OCI-LY7 (cell line): ENCODE measurements at regions not wholly inside any gene's neighbourhood (a gene's known extent, or its start where the extent isn't known, plus 50 kb on each side); places are given as distances from the start of the nearest gene placed in this dataset.
"Not testable (repeated sequence)": the region's sequence is repeated elsewhere in the genome, so short reads cannot be mapped to it uniquely, and the experiment has no call there.

Experiments used
- BruUV-seq: library from RNA; stranded (reverse); fragments of 400-500 nt; replicated peaks from 2 replicates; lab custom pipeline; 2021; lab: Mats Ljungman, UMichigan
- CTCF ChIA-PET: fragments of 300-600 bp; sonication (Branson Sonifier 250); formaldehyde crosslinking; loops from one replicate; lab custom pipeline; 2022; ENCODE audit warnings: antibody characterized with exemption; ENCODE audit not compliant: unreplicated experiment; lab: Charles Lee
- POLR2A ChIA-PET: fragments of 300-600 bp; sonication (Branson Sonifier 250); formaldehyde crosslinking; loops from one replicate; lab custom pipeline; 2022; ENCODE audit warnings: antibody characterized with exemption; lab: Charles Lee
- DNase-seq: peaks from one replicate; pipeline ENCODE4 v3.0.0-alpha.2; 2015; ENCODE audit warnings: low spot score
- H2AFZ ChIP-seq: fragments of 200-600 bp; sonication (generic), shearing (Covaris generic); 2 replicates; pipeline ENCODE4 v1.6.1; 2014; ENCODE audit warnings: mild to moderate bottlenecking, antibody characterized with exemption, low read length, moderate library complexity
- H3K27ac ChIP-seq: fragments of 200-600 bp; sonication (generic); 2 replicates; pipeline ENCODE4 v1.5.1; 2014; ENCODE audit warnings: mixed run types, low read depth, mild to moderate bottlenecking, moderate library complexity, low read length, inconsistent platforms; ENCODE audit not compliant: poor library complexity, severe bottlenecking
- H3K36me3 ChIP-seq: fragments of 200-600 bp; sonication (generic); 2 replicates; pipeline ENCODE4 v1.6.1; 2014; ENCODE audit warnings: mild to moderate bottlenecking, antibody characterized with exemption, low read length, moderate library complexity, mixed read lengths; ENCODE audit not compliant: insufficient read depth
- H3K4me1 ChIP-seq: fragments of 200-600 bp; sonication (generic); 2 replicates; pipeline ENCODE4 v1.5.1; 2014; ENCODE audit warnings: mild to moderate bottlenecking, low read length; ENCODE audit not compliant: insufficient read depth, poor library complexity, severe bottlenecking
- H3K4me2 ChIP-seq: fragments of 200-600 bp; sonication (generic); 2 replicates; pipeline ENCODE4 v1.6.1; 2014; ENCODE audit warnings: mild to moderate bottlenecking, low read length
- H3K4me3 ChIP-seq: fragments of 200-600 bp; sonication (generic); 2 replicates; pipeline ENCODE4 v1.5.1; 2014; ENCODE audit warnings: mild to moderate bottlenecking, low read depth, low read length; ENCODE audit not compliant: poor library complexity, severe bottlenecking
- H3K79me2 ChIP-seq: fragments of 200-600 bp; sonication (generic); 2 replicates; pipeline ENCODE4 v1.6.1; 2016; ENCODE audit warnings: low read depth, mild to moderate bottlenecking, low read length, moderate library complexity, mixed read lengths; ENCODE audit not compliant: insufficient read depth
- H3K9me2 ChIP-seq: fragments of 200-600 bp; sonication (generic); 2 replicates; pipeline ENCODE4 v1.6.1; 2016; ENCODE audit warnings: mild to moderate bottlenecking, low read length, mixed read lengths; ENCODE audit not compliant: insufficient read depth
- H3K9me3 ChIP-seq: fragments of 200-600 bp; sonication (generic); 2 replicates; pipeline ENCODE4 v1.6.1; 2014; ENCODE audit warnings: mild to moderate bottlenecking, mixed run types, low read length, mixed read lengths
- H4K20me1 ChIP-seq: fragments of 200-600 bp; sonication (generic); 2 replicates; pipeline ENCODE4 v1.6.1; 2014; ENCODE audit warnings: mild to moderate bottlenecking, antibody characterized with exemption, low read length, moderate library complexity, mixed read lengths; ENCODE audit not compliant: insufficient read depth
- EZH2phosphoT487 ChIP-seq: fragments of 200-600 bp; sonication (generic); IDR thresholded peaks from 2 replicates; pipeline ENCODE4 v1.6.1; 2018; ENCODE audit warnings: low read depth, borderline replicate concordance, mild to moderate bottlenecking, mixed run types, antibody characterized with exemption, low read length, moderate library complexity, mixed read lengths
- intact Hi-C: fragments of 100-400 bp; cut with micrococcal nuclease; formaldehyde crosslinking; loops from one replicate; pipeline ENCODE4 v1.10.0; 2022; ENCODE audit not compliant: unreplicated experiment
- TF ChIP-seq, protein P1 (sequence below): fragments of 200-600 bp; sonication (generic); conservative IDR thresholded peaks from 2 replicates; pipeline ENCODE4 v1.5.1; 2014; ENCODE audit warnings: mild to moderate bottlenecking, antibody characterized with exemption, low read length, moderate library complexity, mixed read lengths

GRCh38 chr12:34108967-34109366 lies 86.7 kb downstream of the ALG10 start:
- POLR2A ChIA-PET, result no interaction called here
- TF ChIP-seq, protein P1, sequence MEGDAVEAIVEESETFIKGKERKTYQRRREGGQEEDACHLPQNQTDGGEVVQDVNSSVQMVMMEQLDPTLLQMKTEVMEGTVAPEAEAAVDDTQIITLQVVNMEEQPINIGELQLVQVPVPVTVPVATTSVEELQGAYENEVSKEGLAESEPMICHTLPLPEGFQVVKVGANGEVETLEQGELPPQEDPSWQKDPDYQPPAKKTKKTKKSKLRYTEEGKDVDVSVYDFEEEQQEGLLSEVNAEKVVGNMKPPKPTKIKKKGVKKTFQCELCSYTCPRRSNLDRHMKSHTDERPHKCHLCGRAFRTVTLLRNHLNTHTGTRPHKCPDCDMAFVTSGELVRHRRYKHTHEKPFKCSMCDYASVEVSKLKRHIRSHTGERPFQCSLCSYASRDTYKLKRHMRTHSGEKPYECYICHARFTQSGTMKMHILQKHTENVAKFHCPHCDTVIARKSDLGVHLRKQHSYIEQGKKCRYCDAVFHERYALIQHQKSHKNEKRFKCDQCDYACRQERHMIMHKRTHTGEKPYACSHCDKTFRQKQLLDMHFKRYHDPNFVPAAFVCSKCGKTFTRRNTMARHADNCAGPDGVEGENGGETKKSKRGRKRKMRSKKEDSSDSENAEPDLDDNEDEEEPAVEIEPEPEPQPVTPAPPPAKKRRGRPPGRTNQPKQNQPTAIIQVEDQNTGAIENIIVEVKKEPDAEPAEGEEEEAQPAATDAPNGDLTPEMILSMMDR, result no peak
- no peak for TF ChIP-seq EZH2phosphoT487

DNA sequence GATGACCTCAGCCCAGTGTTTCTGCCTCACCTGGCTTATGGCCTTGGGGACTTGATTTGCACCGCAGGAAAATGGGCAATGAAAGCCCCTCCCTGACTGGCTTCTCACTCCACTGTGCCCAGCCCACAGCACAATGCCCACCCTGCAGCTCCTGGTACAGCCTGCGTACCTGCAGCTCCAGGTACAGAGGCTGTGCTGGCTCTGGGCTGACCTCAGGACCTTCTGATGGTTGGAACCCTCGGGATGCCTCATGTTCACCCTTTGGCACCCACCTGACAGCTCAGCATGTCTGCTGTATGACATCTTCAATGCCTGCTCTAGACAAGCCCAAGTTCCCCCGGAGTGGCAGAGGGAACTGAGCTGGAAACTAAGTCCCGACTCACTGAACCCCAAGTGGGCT lies 87.1 kb downstream of the ALG10 start:
- Histone ChIP-seq H3K4me1 (no peaks in the 10 kb centered on the region), H4K20me1 (no peaks in the 10 kb centered on the region), H3K9me3 (no peaks in the 10 kb centered on the region), H3K36me3 (no peaks in the 10 kb centered on the region), H3K79me2 (no peaks in the 10 kb centered on the region), H3K9me2 (no peaks in the 10 kb centered on the region), H3K4me2 (no peak overlapping the region), H3K4me3 (no peak overlapping the region), H3K27ac (no peak overlapping the region), H2AFZ (no peak overlapping the region)
- DNase-seq, result no peak
- TF ChIP-seq EZH2phosphoT487, result no peak
- TF ChIP-seq, protein P1, result no peak
- intact Hi-C loops, result no loop called here
- no TSS peak for BruUV-seq
- POLR2A ChIA-PET, result no interaction called here
- CTCF ChIA-PET, result no interaction called here

More at GRCh38 chr12:34108967-34109366, 86.7 kb downstream of the ALG10 start:
- intact Hi-C loops, result no loop called here
- Histone ChIP-seq H3K36me3 (no peaks in the 10 kb centered on the region), H3K79me2 (no peaks in the 10 kb centered on the region), H3K4me1 (no peaks in the 10 kb centered on the region), H3K9me3 (no peaks in the 10 kb centered on the region), H2AFZ (no peak overlapping the region), H3K27ac (no peak overlapping the region), H3K4me2 (no peak overlapping the region), H4K20me1 (no peaks in the 10 kb centered on the region), H3K9me2 (no peaks in the 10 kb centered on the region), H3K4me3 (no peak overlapping the region)
- CTCF ChIA-PET, result no interaction called here
- no TSS peak for BruUV-seq
- DNase-seq, result no peak

DNA sequence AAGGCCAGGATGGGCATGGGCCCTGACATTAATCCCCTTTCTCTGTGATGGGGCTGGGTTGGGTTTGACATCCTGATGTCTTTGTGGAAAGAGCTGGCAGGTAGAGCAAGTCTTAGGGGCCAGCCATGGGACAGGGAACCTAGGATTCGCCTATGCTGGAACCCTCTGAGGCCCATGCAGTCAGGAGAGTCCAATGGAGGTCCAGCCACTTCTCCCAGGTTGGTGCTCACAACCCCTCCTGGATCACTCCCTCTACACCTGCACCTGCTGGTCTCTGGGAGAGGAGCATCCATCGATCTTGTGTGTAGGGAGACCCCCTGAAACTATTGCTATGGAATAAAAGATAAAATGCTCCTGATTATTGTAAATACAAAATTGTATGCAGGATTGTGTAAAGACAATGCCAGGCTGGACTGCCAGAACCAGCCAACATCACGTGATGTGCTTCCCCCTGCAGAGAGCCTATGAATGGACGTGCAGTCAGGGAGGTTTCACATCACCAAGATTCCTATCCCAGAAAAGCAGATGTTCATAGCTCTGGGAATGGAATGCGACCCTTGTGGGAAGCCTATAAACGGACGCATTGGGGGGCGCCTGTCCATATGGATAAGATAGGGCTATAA lies 87.7 kb downstream of the ALG10 start:
- CTCF ChIA-PET, H3K4me3 ChIP-seq: not testable (repeated sequence)

More for the DNA sequence above, 87.7 kb downstream of the ALG10 start:
- H3K9me2 ChIP-seq, H3K4me2 ChIP-seq, BruUV-seq, H3K27ac ChIP-seq, H3K9me3 ChIP-seq, H3K36me3 ChIP-seq, H3K79me2 ChIP-seq, H4K20me1 ChIP-seq, DNase-seq, H2AFZ ChIP-seq, POLR2A ChIA-PET, H3K4me1 ChIP-seq, intact Hi-C loops: not testable (repeated sequence)
